GM23338 (cell line): ENCODE measurements at regions not wholly inside any gene's neighbourhood (a gene's known extent, or its start where the extent isn't known, plus 50 kb on each side); places are given as distances from the start of the nearest gene placed in this dataset.

Experiments used
- ATAC-seq: fragments of 200-7000 bp; cut with Tn5 transposase; 3 replicates; pipeline ENCODE4 v1.9.1; 2020
- DNase-seq: peaks from one replicate; pipeline ENCODE4 v3.0.0-alpha.2; 2015; ENCODE audit warnings: low spot score
- H2AFZ ChIP-seq: fragments of 200-600 bp; sonication (generic); 2 replicates; pipeline ENCODE4 v1.8.0; 2016; ENCODE audit warnings: antibody characterized with exemption, mild to moderate bottlenecking, moderate library complexity
- H3F3A ChIP-seq: fragments of 200-600 bp; sonication (generic); replicated peaks from 2 replicates; pipeline ENCODE4 v1.8.0; 2017; ENCODE audit warnings: antibody characterized with exemption, mixed run types, low read depth
- H3K27ac ChIP-seq: fragments of 200-600 bp; sonication (generic); 2 replicates; pipeline ENCODE4 v1.6.1; 2016; ENCODE audit warnings: low read depth
- H3K27me3 ChIP-seq: fragments of 200-600 bp; sonication (generic); 2 replicates; pipeline ENCODE4 v1.8.0; 2016; ENCODE audit warnings: mild to moderate bottlenecking, mixed run types, moderate library complexity; ENCODE audit not compliant: insufficient read depth
- H3K36me3 ChIP-seq: fragments of 200-600 bp; sonication (generic); 2 replicates; pipeline ENCODE4 v1.8.0; 2016; ENCODE audit warnings: mild to moderate bottlenecking; ENCODE audit not compliant: insufficient read depth
- H3K4me1 ChIP-seq: fragments of 200-600 bp; sonication (generic); 2 replicates; pipeline ENCODE4 v1.8.0; 2016; ENCODE audit warnings: mild to moderate bottlenecking, moderate library complexity; ENCODE audit not compliant: insufficient read depth
- H3K4me2 ChIP-seq: fragments of 200-600 bp; sonication (generic); 2 replicates; pipeline ENCODE4 v1.7.1; 2017; ENCODE audit warnings: mixed run types
- H3K4me3 ChIP-seq: fragments of 200-600 bp; sonication (generic); 2 replicates; pipeline ENCODE4 v1.6.1; 2016; ENCODE audit warnings: mixed run types
- H3K79me2 ChIP-seq: fragments of 200-600 bp; sonication (generic); replicated peaks from 2 replicates; pipeline ENCODE4 v1.8.0; 2017; ENCODE audit warnings: mild to moderate bottlenecking; ENCODE audit not compliant: insufficient read depth
- H3K9me2 ChIP-seq: fragments of 200-600 bp; sonication (generic); 2 replicates; pipeline ENCODE4 v1.8.0; 2017; ENCODE audit not compliant: insufficient read depth
- H4K20me1 ChIP-seq: fragments of 200-600 bp; sonication (generic); replicated peaks from 2 replicates; pipeline ENCODE4 v1.8.0; 2017; ENCODE audit warnings: mild to moderate bottlenecking; ENCODE audit not compliant: insufficient read depth
- H3K27ac Mint-ChIP-seq: 2 replicates; pipeline ENCODE4 v1.8.0; 2020; ENCODE audit warnings: inconsistent platforms, mild to moderate bottlenecking, moderate library complexity, mixed read lengths
- H3K27me3 Mint-ChIP-seq: 3 replicates; pipeline ENCODE4 v1.8.0; 2022; ENCODE audit warnings: low read depth, mild to moderate bottlenecking, moderate library complexity, mixed read lengths, inconsistent platforms; ENCODE audit not compliant: insufficient read depth, poor library complexity
- H3K36me3 Mint-ChIP-seq: 3 replicates; pipeline ENCODE4 v1.8.0; 2021; ENCODE audit warnings: low read depth, mild to moderate bottlenecking, inconsistent platforms, moderate library complexity, mixed read lengths
- H3K4me1 Mint-ChIP-seq: 3 replicates; pipeline ENCODE4 v1.8.0; 2020; ENCODE audit warnings: mild to moderate bottlenecking, inconsistent platforms, mixed read lengths
- H3K4me3 Mint-ChIP-seq: 3 replicates; pipeline ENCODE4 v1.8.0; 2021; ENCODE audit warnings: moderate library complexity, mild to moderate bottlenecking, inconsistent platforms, mixed read lengths
- H3K9me3 Mint-ChIP-seq: 3 replicates; pipeline ENCODE4 v1.8.0; 2020; ENCODE audit warnings: moderate library complexity, mild to moderate bottlenecking, inconsistent platforms, mixed read lengths
- CREB1 ChIP-seq: fragments of 250-450 bp; sonication (Bioruptor Pico); IDR thresholded peaks from 2 replicates; pipeline ENCODE4 v1.5.0; 2020; ENCODE audit warnings: low read depth, mild to moderate bottlenecking, moderate library complexity
- ETS1 ChIP-seq: IDR thresholded peaks from 2 replicates; pipeline ENCODE4 v1.6.1; 2016; ENCODE audit warnings: antibody characterized with exemption
- EZH2 ChIP-seq: fragments of 200-600 bp; sonication (generic); IDR thresholded peaks from one replicate; pipeline ENCODE4 v1.8.0; 2017; ENCODE audit warnings: antibody characterized with exemption, mild to moderate bottlenecking, low read depth; ENCODE audit not compliant: unreplicated experiment
- EZH2phosphoT487 ChIP-seq: fragments of 200-600 bp; sonication (generic); IDR thresholded peaks from one replicate; pipeline ENCODE4 v1.8.1; 2018; ENCODE audit warnings: antibody characterized with exemption; ENCODE audit not compliant: unreplicated experiment
- JUNB ChIP-seq: IDR thresholded peaks from one replicate; pipeline ENCODE4 v1.6.1; 2016; ENCODE audit warnings: antibody characterized with exemption; ENCODE audit not compliant: unreplicated experiment
- POLR2AphosphoS5 ChIP-seq: IDR thresholded peaks from 2 replicates; pipeline ENCODE4 v1.6.1; 2016; ENCODE audit warnings: antibody characterized with exemption, low read depth
- REST ChIP-seq: IDR thresholded peaks from one replicate; pipeline ENCODE4 v1.6.1; 2018; ENCODE audit warnings: antibody characterized with exemption; ENCODE audit not compliant: unreplicated experiment
- STAT1 ChIP-seq: IDR thresholded peaks from one replicate; pipeline ENCODE4 v1.6.1; 2016; ENCODE audit warnings: antibody characterized with exemption; ENCODE audit not compliant: unreplicated experiment
- ZNF331 ChIP-seq: fragments of 250-450 bp; sonication (Bioruptor Pico); IDR thresholded peaks from 2 replicates; pipeline ENCODE4 v1.5.0; 2020; ENCODE audit warnings: low read depth, mild to moderate bottlenecking, moderate library complexity
- TF ChIP-seq, protein P1 (sequence below), 2 experiments: fragments of 200-600 bp in 1 of 2; sonication (generic) in 1 of 2; conservative IDR thresholded peaks; 2 replicates each; pipeline versions ENCODE4 v1.5.1 to v1.6.1; 2016 to 2017; ENCODE audit warnings: antibody characterized with exemption in 2 of 2, low read depth in 2 of 2, mild to moderate bottlenecking in 2 of 2, moderate library complexity in 1 of 2

GRCh38 chr2:81389203-81389602 is 1084.7 kb upstream of the LRRTM1 start:
- Mint-ChIP-seq H3K4me1 (0 out of 3 replicates have a peak, but pooled peaks cover 4% of the 10 kb centered on the region), H3K4me3 (no peak overlapping the region), H3K27me3 (no peaks in the 10 kb centered on the region), H3K36me3 (peaks cover 20% of the 10 kb centered on the region; the same call in 2 of the 3 replicates), H3K9me3 (peaks cover 20% of the 10 kb centered on the region), H3K27ac (no peak overlapping the region)
- ATAC-seq (no peak), DNase-seq (no peak)
- Histone ChIP-seq H4K20me1 (no peaks in the 10 kb centered on the region), H3K4me1 (peaks cover 6% of the 10 kb centered on the region; the same call in 1 of the 2 replicates), H3F3A (no peaks in the 10 kb centered on the region), H3K4me2 (no peak overlapping the region), H3K27me3 (no peaks in the 10 kb centered on the region), H3K4me3 (no peak overlapping the region), H2AFZ (no peak overlapping the region), H3K27ac (no peak overlapping the region), H3K9me2 (no peaks in the 10 kb centered on the region), H3K79me2 (no peaks in the 10 kb centered on the region), H3K36me3 (0 out of 2 replicates have a peak, but pooled peaks cover 4% of the 10 kb centered on the region)
- TF ChIP-seq JUNB (no peak), ETS1 (no peak), CREB1 (CRISPR knock-in tag) (no peak), EZH2phosphoT487 (no peak), EZH2 (no peak), STAT1 (no peak), ZNF331 (CRISPR knock-in tag) (no peak)
- TF ChIP-seq, protein P1, sequence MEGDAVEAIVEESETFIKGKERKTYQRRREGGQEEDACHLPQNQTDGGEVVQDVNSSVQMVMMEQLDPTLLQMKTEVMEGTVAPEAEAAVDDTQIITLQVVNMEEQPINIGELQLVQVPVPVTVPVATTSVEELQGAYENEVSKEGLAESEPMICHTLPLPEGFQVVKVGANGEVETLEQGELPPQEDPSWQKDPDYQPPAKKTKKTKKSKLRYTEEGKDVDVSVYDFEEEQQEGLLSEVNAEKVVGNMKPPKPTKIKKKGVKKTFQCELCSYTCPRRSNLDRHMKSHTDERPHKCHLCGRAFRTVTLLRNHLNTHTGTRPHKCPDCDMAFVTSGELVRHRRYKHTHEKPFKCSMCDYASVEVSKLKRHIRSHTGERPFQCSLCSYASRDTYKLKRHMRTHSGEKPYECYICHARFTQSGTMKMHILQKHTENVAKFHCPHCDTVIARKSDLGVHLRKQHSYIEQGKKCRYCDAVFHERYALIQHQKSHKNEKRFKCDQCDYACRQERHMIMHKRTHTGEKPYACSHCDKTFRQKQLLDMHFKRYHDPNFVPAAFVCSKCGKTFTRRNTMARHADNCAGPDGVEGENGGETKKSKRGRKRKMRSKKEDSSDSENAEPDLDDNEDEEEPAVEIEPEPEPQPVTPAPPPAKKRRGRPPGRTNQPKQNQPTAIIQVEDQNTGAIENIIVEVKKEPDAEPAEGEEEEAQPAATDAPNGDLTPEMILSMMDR (conservative IDR thresholded peaks at IDR 0.05; ENCODE audit: low read depth in 2 of 2), result peak in 1 of 2 experiments; percentile 65; a peak in 3 of 4 replicates

DNA sequence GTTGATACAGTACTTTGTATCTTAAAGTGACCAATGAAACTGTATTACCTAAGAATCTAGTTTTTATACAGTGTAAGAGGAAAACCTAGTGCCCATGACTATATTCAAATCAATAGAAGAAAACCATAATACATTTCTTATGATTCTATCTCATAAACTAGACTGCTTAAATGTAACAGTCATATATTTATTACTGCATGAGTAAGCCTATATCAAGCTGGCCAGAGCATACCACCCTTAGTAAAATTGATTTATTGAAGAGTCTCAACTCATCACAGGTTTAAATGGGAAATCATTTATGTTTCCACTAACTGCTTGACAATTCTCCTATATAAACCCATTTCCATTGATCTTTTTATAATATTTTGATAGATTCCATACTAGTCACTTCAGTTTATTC is 1059.2 kb upstream of the LRRTM1 start:
- Histone ChIP-seq H3K9me2 (no peaks in the 10 kb centered on the region), H3K27me3 (no peaks in the 10 kb centered on the region), H3K27ac (no peak overlapping the region), H3K4me2 (no peak overlapping the region), H3K36me3 (no peaks in the 10 kb centered on the region), H3K4me1 (no peaks in the 10 kb centered on the region), H3K4me3 (no peak overlapping the region), H3K79me2 (no peaks in the 10 kb centered on the region), H2AFZ (no peak overlapping the region), H4K20me1 (no peaks in the 10 kb centered on the region), H3F3A (no peaks in the 10 kb centered on the region)
- H3K4me3 Mint-ChIP-seq, result no peak overlapping the region
- H3K36me3 Mint-ChIP-seq, result peaks cover 13% of the 10 kb centered on the region; the same call in 2 of the 3 replicates
- H3K27me3 Mint-ChIP-seq, result peaks cover 2% of the 10 kb centered on the region
- ATAC-seq (no peak), DNase-seq (no peak)
- H3K4me1 Mint-ChIP-seq, result no peaks in the 10 kb centered on the region
- H3K9me3 Mint-ChIP-seq, result peaks cover 32% of the 10 kb centered on the region
- no peak overlapping the region for H3K27ac Mint-ChIP-seq
- TF ChIP-seq, protein P1 (conservative IDR thresholded peaks at IDR 0.05; ENCODE audit: low read depth in 2 of 2), result no peak
- TF ChIP-seq POLR2AphosphoS5 (no peak), REST (no peak), JUNB (no peak), ETS1 (no peak), ZNF331 (CRISPR knock-in tag) (no peak), STAT1 (no peak)
